Cerebellar cortex (tissue), 1 donor: ENCODE measurements at regions not wholly inside any gene's neighbourhood (a gene's known extent, or its start where the extent isn't known, plus 50 kb on each side); places are given as distances from the start of the nearest gene placed in this dataset.

ENCODE experiments used
- DNase-seq: peaks from one replicate; pipeline ENCODE4 v3.0.0-alpha.2; 2015; ENCODE audit warnings: low spot score

DNA sequence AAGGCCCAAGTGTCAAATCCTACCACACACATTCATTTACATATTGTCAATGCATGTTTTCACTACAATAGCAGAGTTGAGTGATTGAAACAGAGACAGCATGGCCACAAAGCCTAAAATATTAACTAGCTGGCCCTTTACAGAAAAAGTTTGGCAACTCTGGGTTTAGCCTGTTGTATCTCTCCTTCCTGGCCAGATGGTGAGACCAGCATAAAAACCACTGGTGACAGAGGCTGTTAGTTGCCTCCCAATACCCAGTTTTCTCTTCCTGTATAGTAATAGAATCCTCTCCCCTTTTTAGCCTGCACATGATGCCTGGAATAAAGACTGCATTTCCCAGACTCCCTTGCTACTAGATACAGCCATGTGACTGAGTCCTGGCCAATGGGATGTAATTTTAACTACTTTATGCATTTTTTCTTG lies 100.0 kb upstream of the TAB2 start:
- DNase-seq, result no peak

DNA sequence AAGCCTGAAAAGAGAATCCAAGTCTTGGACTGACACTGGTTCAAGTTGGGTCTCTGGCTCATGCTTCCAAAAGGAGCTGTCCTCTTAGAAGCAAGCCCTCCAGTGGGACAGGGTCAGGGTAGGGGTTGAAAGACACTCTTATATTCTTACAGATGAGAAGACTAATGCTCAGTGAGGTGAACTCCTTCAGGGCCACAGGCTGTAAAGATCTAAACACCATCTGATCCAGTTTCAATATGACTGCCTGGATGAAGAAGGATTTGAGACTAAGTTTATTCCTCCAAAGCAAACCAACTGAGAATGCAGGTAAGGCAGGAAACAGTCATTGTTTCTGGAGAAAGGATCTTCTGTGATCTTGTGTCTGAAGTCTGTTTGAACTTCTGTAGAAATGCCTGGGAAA lies 99.0 kb upstream of the TAB2 start:
- no peak for DNase-seq

DNA sequence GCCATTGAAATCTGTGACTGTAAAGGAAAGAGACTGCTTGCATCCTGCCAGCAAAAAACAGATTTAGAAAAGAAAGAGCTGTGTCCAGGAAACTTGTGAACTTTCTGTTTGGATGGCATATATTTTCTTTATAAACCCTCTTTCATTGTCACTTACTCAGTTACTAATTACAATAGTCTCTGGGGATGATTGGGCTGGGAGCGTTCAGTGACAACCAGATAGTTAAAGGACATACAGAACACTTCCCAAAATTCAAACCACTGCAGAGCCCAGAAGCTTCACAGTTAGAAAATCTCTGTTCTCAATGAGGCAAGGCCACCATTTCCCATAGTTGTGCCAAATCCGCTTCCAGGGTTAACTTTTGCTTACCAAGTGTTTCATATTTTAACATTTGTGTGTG lies 98.6 kb upstream of the TAB2 start:
- DNase-seq, result no peak

DNA sequence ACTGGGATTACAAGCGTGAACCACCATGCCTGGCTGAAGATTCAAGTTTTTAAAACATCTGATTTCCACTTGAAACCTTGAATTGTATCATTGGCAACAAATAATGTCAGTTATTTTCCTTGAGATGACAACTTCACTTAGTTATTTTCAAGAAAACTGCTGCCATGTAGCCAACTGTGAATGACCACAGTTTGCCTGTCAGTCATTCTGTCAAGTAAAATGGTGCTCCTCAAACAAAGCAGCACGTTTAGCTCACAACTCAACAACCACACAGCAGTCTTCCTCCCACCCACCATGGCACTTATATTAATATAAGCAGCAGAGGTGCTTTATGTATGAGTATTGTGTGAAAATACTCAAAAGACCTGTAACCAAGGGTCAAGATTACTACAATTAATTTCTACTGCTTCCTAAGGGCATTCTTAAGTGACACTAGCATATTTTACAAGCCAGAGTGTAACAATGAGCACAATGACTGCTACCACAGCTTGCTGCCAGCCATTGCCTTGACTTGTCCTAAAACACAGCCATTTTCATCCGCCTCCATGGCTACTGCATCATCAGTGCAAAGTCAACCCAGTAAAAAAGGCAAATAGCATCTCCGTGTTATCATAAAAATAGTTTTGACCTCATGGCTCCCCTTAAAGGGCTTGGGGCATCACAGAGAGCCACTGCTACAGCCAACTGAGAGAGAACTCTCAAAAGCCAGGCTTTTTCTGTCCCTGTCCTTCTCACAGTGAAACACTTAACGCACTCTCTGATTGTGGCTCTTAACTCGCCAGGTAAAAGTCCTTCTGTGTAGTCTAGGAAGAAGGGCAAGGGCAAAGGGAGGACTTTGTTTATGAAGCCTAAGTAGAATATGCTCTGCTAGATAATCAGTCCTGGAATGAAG lies 96.4 kb upstream of the TAB2 start:
- DNase-seq, result no peak

DNA sequence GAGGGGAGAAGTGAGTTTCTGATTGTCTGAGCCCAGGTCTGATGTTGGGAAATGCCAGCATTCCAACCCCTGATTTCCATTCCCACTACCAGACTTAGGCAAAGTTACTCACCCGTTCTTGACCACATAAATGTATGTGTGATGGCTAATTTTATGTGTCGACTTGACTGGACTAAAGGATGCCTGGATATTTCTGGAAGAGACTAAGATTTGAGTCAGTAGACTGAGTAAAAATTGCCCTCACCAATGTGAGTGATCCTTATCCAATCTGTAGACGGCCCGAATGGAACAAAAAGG lies 95.8 kb upstream of the TAB2 start:
- no peak for DNase-seq

DNA sequence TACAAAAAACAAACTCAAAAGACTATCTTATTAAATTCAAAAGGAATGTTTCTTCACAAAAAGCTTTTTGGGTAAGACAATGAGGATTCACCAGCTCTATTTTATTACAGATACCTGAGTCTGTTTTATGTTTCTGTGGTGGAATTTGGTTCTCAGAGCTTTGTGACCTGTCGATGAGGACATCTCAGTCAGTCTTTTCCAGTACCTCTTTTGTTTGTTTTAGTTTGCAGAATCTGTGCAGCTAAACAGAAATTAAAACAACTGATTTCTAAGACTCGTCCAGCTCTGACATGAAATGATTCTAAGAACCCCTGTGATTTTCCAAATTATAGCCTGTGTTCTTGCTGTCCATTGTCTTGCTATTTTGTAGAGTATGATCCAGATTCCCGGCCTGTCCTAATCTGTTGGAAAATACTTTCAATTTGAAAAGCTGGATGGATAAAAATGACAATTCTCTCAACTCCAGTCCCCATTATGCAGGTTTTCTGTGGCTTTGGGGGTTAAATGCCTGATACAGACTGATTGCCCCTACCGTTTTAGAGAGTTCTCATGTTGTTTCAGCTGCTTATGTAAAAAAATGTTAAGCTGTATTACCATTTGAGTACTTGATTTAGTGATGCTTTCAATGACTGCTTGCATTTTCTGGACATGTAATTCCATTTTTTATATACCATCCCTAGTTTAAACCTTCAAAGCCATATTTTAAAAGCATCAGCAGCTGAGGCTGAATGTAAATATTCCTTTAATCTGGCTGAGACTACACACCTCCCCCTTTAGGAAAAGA lies 94.2 kb upstream of the TAB2 start:
- DNase-seq, result no peak

DNA sequence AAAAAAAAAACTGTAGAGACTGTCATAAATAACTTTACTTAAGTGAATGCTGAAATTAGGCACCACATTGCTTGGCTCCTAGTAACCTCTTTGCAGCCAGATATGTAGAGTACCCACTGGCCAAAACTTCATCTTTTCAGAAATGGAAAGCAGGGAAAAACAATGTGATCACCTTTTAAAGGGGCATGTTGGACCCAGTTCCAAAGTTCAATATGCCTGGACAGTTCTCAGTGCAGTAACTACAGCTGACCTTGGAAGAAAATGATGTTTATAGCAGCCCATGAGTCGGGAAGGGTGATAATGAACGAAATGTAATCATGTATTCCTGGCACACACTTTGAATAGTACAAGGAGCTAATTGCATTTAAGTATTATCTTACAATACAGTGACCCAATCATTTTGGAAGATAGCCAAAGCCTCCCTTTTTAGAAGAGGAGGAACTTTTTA lies 93.6 kb upstream of the TAB2 start:
- DNase-seq, result no peak

DNA sequence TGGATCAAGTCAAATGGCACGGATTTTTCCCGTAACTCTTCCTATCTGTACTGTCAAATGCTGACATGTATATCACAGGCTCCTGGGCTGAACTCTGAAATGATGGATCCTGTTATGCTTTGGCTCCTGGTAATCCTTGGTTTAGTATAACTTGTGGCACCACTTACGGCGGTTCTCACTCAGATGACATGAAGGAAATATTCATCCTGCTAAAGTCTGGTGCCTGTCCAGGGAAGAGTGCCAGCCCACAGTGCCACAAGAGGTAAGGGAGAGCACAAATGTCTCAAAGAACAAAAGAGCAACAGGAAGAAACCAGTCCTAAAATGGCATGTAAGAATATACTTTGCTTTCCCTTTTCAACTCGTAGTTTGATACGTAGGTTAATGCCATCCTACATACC lies 93.1 kb upstream of the TAB2 start:
- DNase-seq, result no peak

DNA sequence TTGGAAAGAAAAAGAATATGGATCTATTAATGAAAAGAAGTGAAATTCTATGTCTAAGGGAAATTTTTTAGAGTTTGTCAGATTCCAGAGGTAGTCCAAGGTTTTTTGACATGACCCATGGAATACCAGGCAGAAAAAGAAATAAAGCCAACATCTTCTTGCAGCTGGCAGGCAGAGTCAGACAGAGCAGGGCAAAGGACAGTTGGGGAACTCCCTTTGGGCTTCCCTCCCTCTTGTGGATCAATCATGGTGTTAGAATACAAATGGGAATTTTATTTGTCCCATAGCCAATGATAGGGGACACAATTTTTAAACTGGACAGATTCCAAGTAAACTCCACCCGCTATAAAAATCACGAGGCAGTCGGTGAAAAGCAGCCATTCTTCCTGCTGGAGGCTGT lies 92.1 kb upstream of the TAB2 start:
- no peak for DNase-seq

DNA sequence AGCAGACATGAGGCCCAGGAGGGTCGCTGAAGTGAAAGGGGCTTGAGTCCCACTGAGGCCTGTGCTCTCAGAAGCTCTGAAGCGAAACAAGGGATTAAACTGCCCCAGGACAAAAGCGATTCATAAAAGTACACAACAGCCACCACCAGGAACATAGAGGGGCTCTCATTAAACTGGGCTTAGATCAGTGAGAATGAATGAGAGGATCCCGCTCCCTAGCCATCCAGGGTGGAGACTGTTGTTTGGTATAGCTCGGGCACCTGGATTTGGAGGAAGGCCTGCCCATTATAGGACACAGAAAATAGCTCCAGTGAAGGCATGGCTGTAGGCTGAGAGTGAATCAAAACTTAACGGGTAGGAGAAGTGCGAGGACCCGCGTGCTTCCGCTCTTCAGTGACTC lies 91.6 kb upstream of the TAB2 start:
- DNase-seq, result no peak

DNA sequence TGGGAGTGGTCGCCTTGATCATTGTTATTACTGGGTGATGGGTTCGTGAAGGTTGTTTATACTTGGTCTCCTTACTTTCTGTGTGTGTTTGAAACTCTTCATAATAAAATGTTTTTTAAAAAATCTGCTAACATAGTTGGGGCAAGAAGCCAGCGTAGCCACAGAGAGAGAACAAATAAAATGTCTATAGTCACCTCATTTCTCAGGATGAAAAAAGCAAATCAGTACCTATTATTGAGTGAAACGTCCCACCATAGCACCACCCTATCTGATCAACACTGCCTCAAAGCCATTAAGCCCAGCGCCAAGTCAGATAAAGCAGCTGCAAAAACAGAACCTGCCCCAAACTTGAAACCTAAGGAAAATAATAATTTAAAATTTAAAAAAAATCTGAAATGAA lies 89.7 kb upstream of the TAB2 start:
- DNase-seq, result no peak

DNA sequence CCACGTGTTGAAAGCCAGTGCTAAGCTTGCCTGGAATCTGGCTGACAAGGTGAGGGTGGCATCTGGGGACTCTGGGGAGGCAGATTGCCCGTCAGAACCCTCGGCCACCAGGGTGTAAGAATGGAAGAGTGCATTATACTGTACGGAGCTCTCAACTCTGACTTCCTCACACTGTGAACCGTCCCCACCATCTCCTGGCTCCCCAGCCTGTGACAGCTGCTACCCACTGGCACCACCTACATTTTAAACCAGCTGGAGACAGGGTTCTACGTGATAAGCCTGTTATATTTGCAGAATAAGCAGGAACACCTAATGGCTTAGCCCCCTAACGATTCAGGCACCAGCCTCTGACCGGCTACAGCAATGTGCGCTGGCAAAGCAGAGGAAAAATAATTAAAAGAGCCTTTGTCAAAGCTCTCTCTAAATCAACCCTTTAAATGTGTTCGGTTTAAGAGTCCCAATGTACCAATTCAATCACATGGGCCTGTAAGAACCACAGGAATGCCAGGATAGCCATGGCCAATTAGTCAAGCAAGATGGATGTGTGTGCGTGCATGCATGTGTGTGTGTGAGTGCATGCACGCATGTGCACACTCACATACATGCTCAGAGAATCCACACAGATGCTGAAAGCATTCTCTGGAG lies 89.1 kb upstream of the TAB2 start:
- DNase-seq, result no peak

DNA sequence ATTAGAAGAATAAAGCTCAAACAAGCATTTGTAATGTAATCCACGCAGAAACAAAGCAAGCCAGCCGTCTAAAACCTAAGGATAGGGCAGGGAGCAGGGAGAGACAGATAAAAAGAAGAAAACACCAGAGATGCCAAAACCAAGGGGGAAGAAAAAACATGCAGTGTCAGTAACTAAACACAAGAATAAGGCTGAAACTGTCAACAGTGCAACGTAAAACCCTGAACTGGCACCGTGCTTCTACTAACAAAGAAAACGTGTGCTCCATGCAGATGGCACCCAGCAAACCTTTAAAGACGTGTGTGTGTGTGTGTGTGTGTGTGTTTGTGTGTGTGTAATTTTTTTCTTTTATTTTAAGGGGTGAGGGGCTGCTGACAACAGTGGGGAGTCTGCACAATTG lies 88.4 kb upstream of the TAB2 start:
- no peak for DNase-seq

DNA sequence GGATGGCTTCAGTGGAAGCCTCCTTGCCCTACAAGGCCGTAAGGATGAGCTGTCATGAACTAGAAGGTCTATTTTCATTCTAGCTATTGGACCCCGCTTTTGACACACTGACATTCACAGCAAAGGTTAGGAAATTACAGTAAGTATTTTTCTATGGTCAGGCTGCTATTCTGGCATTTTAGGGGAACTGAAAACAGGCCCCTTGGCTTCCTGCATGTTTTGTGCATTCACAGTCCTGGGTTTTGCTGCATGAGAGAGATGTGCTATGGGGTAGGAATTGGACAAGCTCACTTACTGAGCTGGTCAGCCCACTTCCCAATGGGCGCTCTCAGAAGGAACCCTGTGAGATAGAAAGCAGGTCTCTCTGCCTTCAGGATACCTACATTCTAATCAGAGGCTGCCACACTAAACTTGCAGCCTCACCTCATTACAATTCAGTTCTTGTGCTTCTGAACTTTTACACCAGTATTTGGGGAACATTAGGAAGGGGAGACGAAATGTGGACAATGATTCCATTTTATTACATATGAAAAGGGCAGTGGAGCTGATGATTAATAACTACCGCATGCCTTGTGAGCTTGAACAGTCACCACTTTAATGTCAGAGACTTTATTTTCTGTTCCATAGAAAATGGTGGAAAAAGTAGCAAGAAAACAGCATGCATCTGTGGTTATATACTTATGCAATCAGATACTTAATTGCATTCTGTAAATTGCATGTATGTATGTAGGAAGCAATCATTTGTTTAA lies 86.6 kb upstream of the TAB2 start:
- DNase-seq, result no peak

DNA sequence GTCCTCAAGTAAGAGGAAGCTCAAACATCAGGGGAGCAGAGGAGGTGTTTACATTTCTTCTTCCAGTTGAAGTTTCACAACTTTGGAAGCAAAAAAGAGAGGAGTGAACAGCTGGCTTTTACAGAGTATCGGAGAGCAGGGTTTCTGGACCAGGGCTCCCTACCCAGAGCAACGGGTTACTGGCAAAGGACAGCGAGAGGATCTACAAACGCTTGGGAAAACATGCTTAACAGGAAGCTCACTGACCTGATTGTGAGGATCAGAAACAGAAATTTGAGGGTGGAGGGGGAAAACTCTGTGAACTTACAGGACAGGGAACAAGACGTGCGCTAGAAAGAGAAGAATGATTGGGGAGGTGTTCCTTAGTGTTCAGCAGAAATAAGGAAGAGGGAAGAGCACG lies 85.7 kb upstream of the TAB2 start:
- no peak for DNase-seq

DNA sequence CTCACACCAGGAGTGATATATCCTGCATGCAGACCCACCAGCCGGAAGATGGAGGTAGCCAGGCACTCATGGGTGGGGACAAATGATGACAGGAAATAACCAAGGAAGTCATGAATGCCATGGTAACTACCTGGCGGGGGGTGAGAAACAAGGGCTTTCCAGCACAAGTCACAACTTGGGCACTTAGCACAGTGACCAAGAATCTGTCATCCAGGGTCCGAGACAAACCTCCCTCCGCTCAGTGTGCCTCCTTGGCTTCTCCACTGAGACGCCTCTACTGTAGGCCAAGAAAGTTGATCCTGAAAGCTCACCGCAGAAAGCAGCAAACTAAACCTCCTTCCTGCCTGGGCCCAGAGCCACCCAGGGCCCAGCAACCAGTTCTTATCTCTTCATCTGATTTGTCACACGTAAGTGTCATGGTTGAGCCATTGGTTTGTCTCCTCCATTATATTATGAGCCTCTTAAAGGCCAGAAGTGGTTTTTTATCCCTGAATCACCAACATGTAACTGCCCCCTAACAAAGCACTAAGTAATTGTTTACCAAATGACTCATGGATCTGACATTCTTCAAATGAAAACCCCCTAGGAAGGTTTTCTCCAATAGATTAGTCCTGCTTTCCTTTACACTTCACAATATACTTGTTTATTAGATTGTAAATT lies 84.3 kb upstream of the TAB2 start:
- no peak for DNase-seq

DNA sequence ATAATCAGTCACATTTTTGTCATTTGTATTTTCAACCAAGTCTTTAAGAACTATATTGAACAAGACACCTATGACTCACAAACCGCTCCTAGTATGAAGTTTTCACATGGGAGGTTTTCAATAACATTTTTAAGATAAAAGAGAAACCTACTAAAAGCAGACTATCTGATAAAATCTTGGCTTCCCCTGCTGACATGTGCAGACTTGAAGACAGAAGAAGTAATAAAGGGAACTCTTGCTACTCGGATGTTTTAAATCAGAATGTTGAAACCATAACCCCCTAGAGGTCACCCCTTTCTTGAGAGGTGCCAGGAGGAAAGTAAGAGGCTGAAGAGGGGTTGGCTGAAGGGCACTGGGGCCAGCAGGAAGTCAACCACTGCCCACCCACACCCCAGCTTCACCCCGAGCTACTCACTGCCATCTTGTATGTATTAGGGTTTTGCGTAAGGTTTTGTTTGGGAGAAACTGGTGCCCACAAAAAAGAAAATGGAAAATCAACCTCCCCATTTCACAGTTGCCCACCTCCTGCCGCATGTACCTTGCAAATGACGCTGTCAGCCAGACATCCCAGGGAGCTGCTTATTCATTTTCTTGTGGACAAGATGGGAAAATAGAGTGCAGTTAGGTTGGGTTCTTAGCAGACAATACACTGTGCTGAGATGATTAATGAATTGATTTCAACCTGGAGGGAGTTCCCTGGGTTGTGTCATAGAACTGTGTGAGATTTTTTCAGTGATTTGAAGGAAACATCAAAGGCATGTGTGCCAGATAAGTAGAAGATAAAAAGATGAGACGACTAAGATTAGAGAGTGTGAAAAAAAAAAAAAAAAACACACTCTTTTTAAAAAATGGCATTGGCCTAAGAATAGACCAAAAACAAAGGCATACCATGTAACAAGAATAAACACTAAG lies 83.2 kb upstream of the TAB2 start:
- DNase-seq, result no peak

DNA sequence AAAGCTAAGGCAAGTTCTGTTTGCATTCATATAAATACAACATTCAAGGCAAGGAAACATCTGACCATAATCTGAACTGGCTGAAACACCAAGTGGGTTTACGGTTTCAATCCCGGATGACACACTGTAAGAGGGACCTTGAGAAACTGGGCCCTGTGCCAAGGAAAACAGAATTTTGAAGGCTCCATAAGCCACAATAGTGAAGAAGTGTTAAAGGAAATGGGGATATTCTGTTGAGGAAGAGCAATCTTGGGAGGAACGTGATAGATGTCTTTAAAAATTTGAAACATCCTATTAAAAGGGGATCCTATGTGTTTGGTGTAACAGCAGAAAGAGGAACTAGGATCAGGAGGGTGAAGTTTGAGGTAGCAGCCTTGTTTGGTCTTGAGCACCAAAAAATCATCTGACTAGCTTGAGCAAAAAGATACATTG lies 82.4 kb upstream of the TAB2 start:
- no peak for DNase-seq

DNA sequence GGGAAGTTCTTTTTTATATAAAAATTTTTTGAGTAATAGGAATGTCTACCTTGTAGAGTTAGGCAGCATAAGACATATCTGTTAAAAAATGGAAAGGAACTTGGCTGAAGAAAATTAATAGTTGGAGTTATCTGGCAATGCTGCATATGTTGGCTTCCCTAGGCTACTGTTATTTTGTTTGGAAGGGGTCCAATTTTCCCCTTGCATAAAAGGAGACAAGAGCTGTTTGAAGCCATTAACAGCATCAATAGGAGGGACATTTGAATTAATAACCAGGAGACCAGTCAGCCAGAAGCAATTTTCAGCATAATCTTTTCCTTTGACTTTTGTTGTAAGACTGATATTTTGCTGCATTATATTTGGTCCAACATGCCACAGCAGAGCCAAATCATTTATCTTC lies 80.9 kb upstream of the TAB2 start:
- DNase-seq, result no peak

DNA sequence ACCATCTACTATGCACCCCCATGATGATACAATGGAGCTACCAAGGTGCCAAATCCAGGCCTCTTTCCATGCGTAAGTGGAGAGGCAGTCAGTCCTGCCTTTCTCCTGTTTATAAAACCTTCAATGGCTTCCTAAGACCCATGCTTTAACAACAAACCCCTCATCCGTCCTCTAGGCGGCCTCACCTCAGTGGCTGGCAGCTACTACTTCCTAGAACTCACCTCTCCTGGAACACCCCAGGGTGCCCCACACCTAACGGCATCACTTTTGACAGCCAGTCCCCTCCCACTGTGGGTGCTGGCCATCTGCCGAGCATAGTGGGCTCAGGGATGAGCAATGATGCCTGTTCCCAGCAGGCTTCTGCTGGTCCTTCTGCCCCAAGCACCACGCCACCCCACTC lies 80.0 kb upstream of the TAB2 start:
- DNase-seq, result no peak
